Nephron (organoid): ENCODE measurements at regions not wholly inside any gene's neighbourhood (a gene's known extent, or its start where the extent isn't known, plus 50 kb on each side); places are given as distances from the start of the nearest gene placed in this dataset.
A peak's percentile ranks its signal among the peaks of the same experiment; 100 is the strongest.

Source experiments
- H3K27ac Mint-ChIP-seq, 3 experiments: 2 replicates each; pipeline ENCODE4 v1.8.0; 2020; ENCODE audit warnings: mixed read lengths in 3 of 3, mild to moderate bottlenecking in 2 of 3, moderate library complexity in 1 of 3
- H3K27me3 Mint-ChIP-seq: 2 replicates; pipeline ENCODE4 v1.8.0; 2021; ENCODE audit warnings: low read depth, mild to moderate bottlenecking, moderate library complexity, mixed read lengths
- H3K36me3 Mint-ChIP-seq: 2 replicates; pipeline ENCODE4 v1.8.0; 2020; ENCODE audit warnings: low read depth, mixed read lengths
- H3K4me1 Mint-ChIP-seq: 2 replicates; pipeline ENCODE4 v1.8.0; 2020; ENCODE audit warnings: mixed read lengths
- H3K4me3 Mint-ChIP-seq, 3 experiments: 2 replicates each; pipeline ENCODE4 v1.8.0; 2020; ENCODE audit warnings: mild to moderate bottlenecking in 3 of 3, mixed read lengths in 3 of 3, moderate library complexity in 2 of 3
- H3K9me3 Mint-ChIP-seq: 2 replicates; pipeline ENCODE4 v1.8.0; 2020; ENCODE audit warnings: mixed read lengths
- CTCF ChIP-seq, 3 experiments: fragments of 200-600 bp; sonication (generic); IDR thresholded peaks; one replicate each; pipeline ENCODE4 v1.5.0; 2021; ENCODE audit warnings: antibody characterized with exemption in 3 of 3; ENCODE audit not compliant: unreplicated experiment in 3 of 3

GRCh38 chr12:23004473-23005020 lies 379.6 kb downstream of the ETNK1 start:
- TF ChIP-seq CTCF (IDR thresholded peaks at IDR 0.05; ENCODE audit: unreplicated experiment in 3 of 3) = no peak
- H3K36me3 Mint-ChIP-seq = no peaks in the 10 kb centered on the region
- no peak overlapping the region for H3K4me3 Mint-ChIP-seq
- no peak overlapping the region for H3K27ac Mint-ChIP-seq
- peaks cover 4% of the 10 kb centered on the region for H3K4me1 Mint-ChIP-seq
- H3K27me3 Mint-ChIP-seq = peaks cover 4% of the 10 kb centered on the region
- no peaks in the 10 kb centered on the region for H3K9me3 Mint-ChIP-seq

- Mint-ChIP-seq H3K27ac (no peak overlapping the region), H3K4me1 (peaks cover 4% of the 10 kb centered on the region), H3K36me3 (no peaks in the 10 kb centered on the region), H3K27me3 (peaks cover 4% of the 10 kb centered on the region), H3K4me3 (no peak overlapping the region), H3K9me3 (no peaks in the 10 kb centered on the region)
- no peak for TF ChIP-seq CTCF (IDR thresholded peaks at IDR 0.05; ENCODE audit: unreplicated experiment in 3 of 3)
Measured at GRCh38 chr12:23005387-23005786, 380.4 kb downstream of the ETNK1 start.

- no peak for TF ChIP-seq CTCF (IDR thresholded peaks at IDR 0.05; ENCODE audit: unreplicated experiment in 3 of 3)
- Mint-ChIP-seq H3K27me3 (peaks cover 4% of the 10 kb centered on the region), H3K27ac (no peak overlapping the region), H3K4me1 (peaks cover 4% of the 10 kb centered on the region), H3K9me3 (no peaks in the 10 kb centered on the region), H3K4me3 (no peak overlapping the region), H3K36me3 (no peaks in the 10 kb centered on the region)
Measured at GRCh38 chr12:23006413-23006812, 381.4 kb downstream of the ETNK1 start.

GRCh38 chr12:23008623-23009022 lies 383.7 kb downstream of the ETNK1 start:
- Mint-ChIP-seq H3K27me3 (no peaks in the 10 kb centered on the region), H3K4me3 (no peak overlapping the region), H3K27ac (no peak overlapping the region), H3K36me3 (no peaks in the 10 kb centered on the region), H3K4me1 (peaks cover 4% of the 10 kb centered on the region), H3K9me3 (no peaks in the 10 kb centered on the region)
- no peak for TF ChIP-seq CTCF (IDR thresholded peaks at IDR 0.05; ENCODE audit: unreplicated experiment in 3 of 3)

- no peaks in the 10 kb centered on the region for H3K27me3 Mint-ChIP-seq
- H3K36me3 Mint-ChIP-seq = no peaks in the 10 kb centered on the region
- no peaks in the 10 kb centered on the region for H3K9me3 Mint-ChIP-seq
- H3K4me1 Mint-ChIP-seq = no peaks in the 10 kb centered on the region
- no peak overlapping the region for H3K27ac Mint-ChIP-seq
- no peak overlapping the region for H3K4me3 Mint-ChIP-seq
- TF ChIP-seq CTCF (IDR thresholded peaks at IDR 0.05; ENCODE audit: unreplicated experiment in 3 of 3) = peak in 1 of 3 experiments; percentile 15
Measured at GRCh38 chr12:23014749-23015148, 389.8 kb downstream of the ETNK1 start.

- no peaks in the 10 kb centered on the region for H3K9me3 Mint-ChIP-seq
- no peaks in the 10 kb centered on the region for H3K27me3 Mint-ChIP-seq
- H3K4me1 Mint-ChIP-seq = no peaks in the 10 kb centered on the region
- H3K36me3 Mint-ChIP-seq = no peaks in the 10 kb centered on the region
- no peak for TF ChIP-seq CTCF (IDR thresholded peaks at IDR 0.05; ENCODE audit: unreplicated experiment in 3 of 3)
- H3K27ac Mint-ChIP-seq = no peak overlapping the region
- H3K4me3 Mint-ChIP-seq = no peak overlapping the region
Measured at GRCh38 chr12:23025372-23026016, 400.5 kb downstream of the ETNK1 start.
